ENCODE measurements at regions not wholly inside any gene's neighbourhood (a gene's known extent, or its start where the extent isn't known, plus 50 kb on each side); places are given as distances from the start of the nearest gene placed in this dataset.

DNA sequence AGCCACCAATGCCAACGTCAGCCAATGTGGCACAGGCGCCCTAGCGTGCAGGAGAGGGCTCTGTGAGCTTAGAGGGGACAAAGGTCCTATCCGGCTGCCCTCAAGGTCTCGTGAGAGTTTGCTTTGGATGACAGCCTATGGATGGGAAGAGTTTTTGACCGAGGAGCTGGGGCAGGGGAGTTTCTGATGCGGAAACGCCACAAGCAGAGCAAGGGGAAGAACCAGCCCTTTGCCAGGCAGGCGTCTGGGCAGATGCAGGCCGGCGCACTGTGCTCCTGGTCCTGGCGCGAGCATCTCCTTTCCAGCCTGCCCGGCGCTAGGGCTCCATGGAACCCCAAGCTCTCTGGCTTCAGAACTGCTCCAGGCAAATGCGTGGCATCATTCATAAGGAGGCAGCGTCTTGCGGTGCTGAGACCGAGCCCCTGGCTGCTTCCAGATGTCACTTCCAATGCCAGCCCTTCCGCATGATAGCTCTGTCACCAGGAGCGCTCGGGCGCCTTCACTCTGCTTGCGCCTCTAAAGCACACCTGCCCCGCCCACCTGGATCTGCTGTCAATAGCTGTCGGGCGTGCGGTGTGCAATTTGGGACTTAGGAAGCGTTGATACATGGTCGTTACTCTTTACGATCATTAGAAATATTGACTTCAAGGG, 374.9 kb upstream of the IRX1 start:
- TF ChIP-seq GATAD2B (IDR thresholded peaks at IDR 0.05; ENCODE audit: borderline replicate concordance) (no peak), MYBL2 (IDR thresholded peaks at IDR 0.05; ENCODE audit: low read depth) (no peak), MYBL2 (CRISPR knock-in tag; IDR thresholded peaks at IDR 0.05; ENCODE audit: borderline replicate concordance) (no peak), ATF7 (IDR thresholded peaks at IDR 0.05) (no peak), KDM1A (IDR thresholded peaks at IDR 0.05) (no peak), GABPA (tag; conservative IDR thresholded peaks at IDR 0.05; ENCODE audit: low read depth) (no peak), EZH2 (IDR thresholded peaks at IDR 0.05; ENCODE audit: borderline replicate concordance, low read depth, low read length) (no peak), ZFP1 (CRISPR knock-in tag; IDR thresholded peaks at IDR 0.05) (no peak), CCAR2 (IDR thresholded peaks at IDR 0.05; ENCODE audit: low read depth, low read length) (no peak), PCBP1 (IDR thresholded peaks at IDR 0.05; ENCODE audit: low read depth, low read length, poor library complexity, severe bottlenecking) (no peak), POLR2AphosphoS2 (IDR thresholded peaks at IDR 0.05; ENCODE audit: low read length) (no peak)
- TF ChIP-seq, protein P1, sequence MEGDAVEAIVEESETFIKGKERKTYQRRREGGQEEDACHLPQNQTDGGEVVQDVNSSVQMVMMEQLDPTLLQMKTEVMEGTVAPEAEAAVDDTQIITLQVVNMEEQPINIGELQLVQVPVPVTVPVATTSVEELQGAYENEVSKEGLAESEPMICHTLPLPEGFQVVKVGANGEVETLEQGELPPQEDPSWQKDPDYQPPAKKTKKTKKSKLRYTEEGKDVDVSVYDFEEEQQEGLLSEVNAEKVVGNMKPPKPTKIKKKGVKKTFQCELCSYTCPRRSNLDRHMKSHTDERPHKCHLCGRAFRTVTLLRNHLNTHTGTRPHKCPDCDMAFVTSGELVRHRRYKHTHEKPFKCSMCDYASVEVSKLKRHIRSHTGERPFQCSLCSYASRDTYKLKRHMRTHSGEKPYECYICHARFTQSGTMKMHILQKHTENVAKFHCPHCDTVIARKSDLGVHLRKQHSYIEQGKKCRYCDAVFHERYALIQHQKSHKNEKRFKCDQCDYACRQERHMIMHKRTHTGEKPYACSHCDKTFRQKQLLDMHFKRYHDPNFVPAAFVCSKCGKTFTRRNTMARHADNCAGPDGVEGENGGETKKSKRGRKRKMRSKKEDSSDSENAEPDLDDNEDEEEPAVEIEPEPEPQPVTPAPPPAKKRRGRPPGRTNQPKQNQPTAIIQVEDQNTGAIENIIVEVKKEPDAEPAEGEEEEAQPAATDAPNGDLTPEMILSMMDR (IDR thresholded peaks at IDR 0.05 in 2 of 3, conservative IDR thresholded peaks at IDR 0.05 in 1 of 3; ENCODE audit: insufficient read depth in 2 of 3, low read depth in 1 of 3, low read length in 3 of 3): no peak
- TF ChIP-seq, protein P2, sequence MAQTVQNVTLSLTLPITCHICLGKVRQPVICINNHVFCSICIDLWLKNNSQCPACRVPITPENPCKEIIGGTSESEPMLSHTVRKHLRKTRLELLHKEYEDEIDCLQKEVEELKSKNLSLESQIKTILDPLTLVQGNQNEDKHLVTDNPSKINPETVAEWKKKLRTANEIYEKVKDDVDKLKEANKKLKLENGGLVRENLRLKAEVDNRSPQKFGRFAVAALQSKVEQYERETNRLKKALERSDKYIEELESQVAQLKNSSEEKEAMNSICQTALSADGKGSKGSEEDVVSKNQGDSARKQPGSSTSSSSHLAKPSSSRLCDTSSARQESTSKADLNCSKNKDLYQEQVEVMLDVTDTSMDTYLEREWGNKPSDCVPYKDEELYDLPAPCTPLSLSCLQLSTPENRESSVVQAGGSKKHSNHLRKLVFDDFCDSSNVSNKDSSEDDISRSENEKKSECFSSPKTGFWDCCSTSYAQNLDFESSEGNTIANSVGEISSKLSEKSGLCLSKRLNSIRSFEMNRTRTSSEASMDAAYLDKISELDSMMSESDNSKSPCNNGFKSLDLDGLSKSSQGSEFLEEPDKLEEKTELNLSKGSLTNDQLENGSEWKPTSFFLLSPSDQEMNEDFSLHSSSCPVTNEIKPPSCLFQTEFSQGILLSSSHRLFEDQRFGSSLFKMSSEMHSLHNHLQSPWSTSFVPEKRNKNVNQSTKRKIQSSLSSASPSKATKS (CRISPR knock-in tag; IDR thresholded peaks at IDR 0.05): no peak
- TF ChIP-seq, protein P3, sequence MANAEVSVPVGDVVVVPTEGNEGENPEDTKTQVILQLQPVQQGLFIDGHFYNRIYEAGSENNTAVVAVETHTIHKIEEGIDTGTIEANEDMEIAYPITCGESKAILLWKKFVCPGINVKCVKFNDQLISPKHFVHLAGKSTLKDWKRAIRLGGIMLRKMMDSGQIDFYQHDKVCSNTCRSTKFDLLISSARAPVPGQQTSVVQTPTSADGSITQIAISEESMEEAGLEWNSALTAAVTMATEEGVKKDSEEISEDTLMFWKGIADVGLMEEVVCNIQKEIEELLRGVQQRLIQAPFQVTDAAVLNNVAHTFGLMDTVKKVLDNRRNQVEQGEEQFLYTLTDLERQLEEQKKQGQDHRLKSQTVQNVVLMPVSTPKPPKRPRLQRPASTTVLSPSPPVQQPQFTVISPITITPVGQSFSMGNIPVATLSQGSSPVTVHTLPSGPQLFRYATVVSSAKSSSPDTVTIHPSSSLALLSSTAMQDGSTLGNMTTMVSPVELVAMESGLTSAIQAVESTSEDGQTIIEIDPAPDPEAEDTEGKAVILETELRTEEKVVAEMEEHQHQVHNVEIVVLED (CRISPR knock-in tag; IDR thresholded peaks at IDR 0.05): no peak
- TF ChIP-seq, protein P4, sequence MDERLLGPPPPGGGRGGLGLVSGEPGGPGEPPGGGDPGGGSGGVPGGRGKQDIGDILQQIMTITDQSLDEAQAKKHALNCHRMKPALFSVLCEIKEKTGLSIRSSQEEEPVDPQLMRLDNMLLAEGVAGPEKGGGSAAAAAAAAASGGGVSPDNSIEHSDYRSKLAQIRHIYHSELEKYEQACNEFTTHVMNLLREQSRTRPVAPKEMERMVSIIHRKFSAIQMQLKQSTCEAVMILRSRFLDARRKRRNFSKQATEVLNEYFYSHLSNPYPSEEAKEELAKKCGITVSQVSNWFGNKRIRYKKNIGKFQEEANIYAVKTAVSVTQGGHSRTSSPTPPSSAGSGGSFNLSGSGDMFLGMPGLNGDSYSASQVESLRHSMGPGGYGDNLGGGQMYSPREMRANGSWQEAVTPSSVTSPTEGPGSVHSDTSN (CRISPR knock-in tag; IDR thresholded peaks at IDR 0.05; ENCODE audit: low read depth): no peak
- TF ChIP-seq, protein P4 (tag; conservative IDR thresholded peaks at IDR 0.05; ENCODE audit: low read depth): no peak
